ENCODE measurements at regions not wholly inside any gene's neighbourhood (a gene's known extent, or its start where the extent isn't known, plus 50 kb on each side); places are given as distances from the start of the nearest gene placed in this dataset.
A peak's percentile ranks its signal among the peaks of the same experiment; 100 is the strongest.

DNA sequence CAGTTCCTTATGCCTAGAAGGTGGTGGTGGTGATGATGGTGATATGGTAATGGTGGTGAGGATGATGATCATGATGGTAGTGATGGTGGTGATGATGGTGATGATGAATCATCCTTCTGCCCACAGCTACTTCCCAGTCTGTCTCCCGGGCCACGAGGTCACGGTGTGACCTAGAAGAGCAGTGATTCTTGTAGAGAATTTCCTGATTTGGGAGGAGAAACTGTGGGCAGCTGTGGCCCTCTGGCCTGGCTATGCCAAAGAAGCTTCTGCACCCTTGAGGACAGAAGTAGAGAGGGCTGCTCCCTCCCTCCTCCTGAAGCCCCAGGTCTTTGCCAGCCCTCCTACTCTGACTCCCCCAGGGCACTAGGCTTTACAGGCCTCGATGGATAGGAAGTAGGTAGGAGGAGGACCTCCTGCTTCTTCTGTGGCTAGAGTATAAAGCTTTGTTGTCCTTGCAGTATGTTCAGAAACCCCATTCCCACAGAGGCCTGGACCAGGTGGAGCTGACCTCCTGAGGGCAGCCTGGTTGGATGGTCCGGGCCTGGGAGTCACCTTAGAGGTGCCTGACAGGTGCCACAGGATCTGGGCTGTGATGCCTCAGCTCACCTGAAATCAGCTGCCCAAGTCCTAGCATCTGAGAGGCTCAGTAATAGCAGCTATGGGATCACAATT, 57.9 kb upstream of the EPAS1 start:
- DNase-seq, result no peak

GRCh38 chr2:46239847-46240181, 57.4 kb upstream of the EPAS1 start:
- peak in 3 of 4 experiments; percentile 7 to 27 (median 20) for DNase-seq

DNA sequence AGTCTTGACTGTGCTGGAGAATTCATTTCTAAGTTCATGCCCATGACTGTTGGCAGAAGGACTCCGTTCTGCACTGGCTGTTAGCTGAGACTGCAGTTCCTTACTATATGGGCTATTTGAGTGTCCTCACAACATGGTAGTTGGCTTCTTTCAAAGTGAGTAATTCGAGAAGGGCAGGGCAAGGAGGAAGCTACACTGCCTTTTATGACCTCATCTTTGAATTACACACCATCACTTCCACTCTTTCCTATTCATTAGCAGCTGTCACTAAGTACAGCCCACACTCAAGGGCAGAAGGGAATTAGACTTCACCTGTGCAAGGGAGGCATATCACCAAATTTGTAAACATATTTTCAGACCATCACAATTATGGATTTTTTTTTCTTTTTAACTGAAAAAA, 55.9 kb upstream of the EPAS1 start:
- no peak for DNase-seq

DNA sequence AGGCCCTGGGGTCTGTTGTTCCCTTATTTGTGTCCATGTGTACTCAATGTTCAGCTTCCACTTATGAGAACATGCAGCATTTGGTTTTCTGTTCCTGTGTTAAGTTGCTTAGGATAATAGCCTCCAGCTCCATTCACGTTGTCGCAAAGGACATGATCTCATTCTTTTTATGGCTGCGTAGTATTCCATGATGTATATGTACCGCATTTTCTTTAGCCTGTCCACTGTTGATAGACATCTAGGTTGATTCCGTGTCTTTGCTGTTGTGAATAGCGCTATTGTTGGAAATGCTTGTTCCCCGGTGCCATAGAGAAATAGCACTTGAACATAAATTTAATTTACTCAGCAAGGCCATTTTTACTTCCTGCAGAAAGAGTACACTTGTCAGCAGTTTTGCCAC, 51.3 kb upstream of the EPAS1 start:
- no peak for DNase-seq

DNA sequence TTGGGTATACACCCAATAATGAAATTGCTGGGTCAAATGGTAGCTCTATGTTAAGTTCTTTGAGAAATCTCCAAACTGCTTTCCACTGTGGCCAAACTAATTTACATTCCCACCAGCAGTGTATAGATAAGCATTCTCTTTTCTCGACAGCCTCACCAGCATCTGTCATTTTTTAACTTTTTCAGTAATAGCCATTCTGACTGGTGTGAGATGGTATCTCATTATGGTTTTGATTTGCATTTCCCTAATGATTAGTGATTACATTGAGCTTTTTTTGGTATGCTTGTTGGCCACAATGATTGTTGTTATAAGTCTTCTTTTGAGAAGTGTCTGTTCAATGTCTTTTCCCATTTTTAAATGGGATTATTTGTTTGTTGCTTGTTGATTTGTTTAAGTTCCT, 50.4 kb upstream of the EPAS1 start:
- no peak for DNase-seq

Data from activated naive CD4-positive, alpha-beta T cell (primary cell).